Nephron (organoid): ENCODE measurements at regions not wholly inside any gene's neighbourhood (a gene's known extent, or its start where the extent isn't known, plus 50 kb on each side); places are given as distances from the start of the nearest gene placed in this dataset.
"Not testable (repeated sequence)": the region's sequence is repeated elsewhere in the genome, so short reads cannot be mapped to it uniquely, and the experiment has no call there.

Experiments
- H3K27ac Mint-ChIP-seq, 3 experiments: 2 replicates each; pipeline ENCODE4 v1.8.0; 2020; ENCODE audit warnings: mixed read lengths in 3 of 3, mild to moderate bottlenecking in 2 of 3, moderate library complexity in 1 of 3
- H3K27me3 Mint-ChIP-seq: 2 replicates; pipeline ENCODE4 v1.8.0; 2021; ENCODE audit warnings: low read depth, mild to moderate bottlenecking, moderate library complexity, mixed read lengths
- H3K36me3 Mint-ChIP-seq: 2 replicates; pipeline ENCODE4 v1.8.0; 2020; ENCODE audit warnings: low read depth, mixed read lengths
- H3K4me1 Mint-ChIP-seq: 2 replicates; pipeline ENCODE4 v1.8.0; 2020; ENCODE audit warnings: mixed read lengths
- H3K4me3 Mint-ChIP-seq, 3 experiments: 2 replicates each; pipeline ENCODE4 v1.8.0; 2020; ENCODE audit warnings: mild to moderate bottlenecking in 3 of 3, mixed read lengths in 3 of 3, moderate library complexity in 2 of 3
- H3K9me3 Mint-ChIP-seq: 2 replicates; pipeline ENCODE4 v1.8.0; 2020; ENCODE audit warnings: mixed read lengths
- CTCF ChIP-seq, 3 experiments: fragments of 200-600 bp; sonication (generic); IDR thresholded peaks; one replicate each; pipeline ENCODE4 v1.5.0; 2021; ENCODE audit warnings: antibody characterized with exemption in 3 of 3; ENCODE audit not compliant: unreplicated experiment in 3 of 3

- no peak for TF ChIP-seq CTCF (IDR thresholded peaks at IDR 0.05; ENCODE audit: unreplicated experiment in 3 of 3)
- Mint-ChIP-seq H3K27ac (no peak overlapping the region), H3K4me3 (no peak overlapping the region), H3K27me3 (no peaks in the 10 kb centered on the region), H3K36me3 (no peaks in the 10 kb centered on the region), H3K9me3 (peaks cover 6% of the 10 kb centered on the region), H3K4me1 (peaks cover 6% of the 10 kb centered on the region)
Measured at GRCh38 chr2:142794850-142795249, 82.6 kb upstream of the KYNU start.

DNA sequence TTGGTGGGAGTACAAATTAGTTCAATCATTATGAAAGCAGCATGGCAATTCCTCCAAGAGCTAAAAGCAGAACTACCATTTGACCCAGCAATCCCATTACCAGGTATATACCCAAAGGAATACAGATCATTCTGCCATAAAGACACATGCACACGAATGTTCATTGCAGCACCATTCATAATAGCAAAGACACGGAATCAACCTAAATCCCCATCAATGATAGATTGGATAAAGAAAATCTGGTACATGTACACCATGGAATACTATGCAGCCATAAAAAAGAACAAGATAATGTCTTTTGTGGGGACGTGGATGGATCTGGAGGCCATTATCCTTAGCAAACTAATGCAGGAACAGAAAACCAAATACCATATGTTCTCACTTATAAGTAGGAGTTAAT is 85.1 kb upstream of the KYNU start:
- not testable (repeated sequence) for H3K9me3 Mint-ChIP-seq, H3K4me1 Mint-ChIP-seq, H3K36me3 Mint-ChIP-seq, H3K4me3 Mint-ChIP-seq, H3K27me3 Mint-ChIP-seq, H3K27ac Mint-ChIP-seq

- H3K4me1 Mint-ChIP-seq = peaks cover 3% of the 10 kb centered on the region
- no peaks in the 10 kb centered on the region for H3K27me3 Mint-ChIP-seq
- peaks cover 6% of the 10 kb centered on the region for H3K9me3 Mint-ChIP-seq
- H3K4me3 Mint-ChIP-seq = no peak overlapping the region
- TF ChIP-seq CTCF (IDR thresholded peaks at IDR 0.05; ENCODE audit: unreplicated experiment in 3 of 3) = no peak
- H3K27ac Mint-ChIP-seq = no peak overlapping the region
- H3K36me3 Mint-ChIP-seq = no peaks in the 10 kb centered on the region
Measured at GRCh38 chr2:142791335-142791734, 86.1 kb upstream of the KYNU start.

DNA sequence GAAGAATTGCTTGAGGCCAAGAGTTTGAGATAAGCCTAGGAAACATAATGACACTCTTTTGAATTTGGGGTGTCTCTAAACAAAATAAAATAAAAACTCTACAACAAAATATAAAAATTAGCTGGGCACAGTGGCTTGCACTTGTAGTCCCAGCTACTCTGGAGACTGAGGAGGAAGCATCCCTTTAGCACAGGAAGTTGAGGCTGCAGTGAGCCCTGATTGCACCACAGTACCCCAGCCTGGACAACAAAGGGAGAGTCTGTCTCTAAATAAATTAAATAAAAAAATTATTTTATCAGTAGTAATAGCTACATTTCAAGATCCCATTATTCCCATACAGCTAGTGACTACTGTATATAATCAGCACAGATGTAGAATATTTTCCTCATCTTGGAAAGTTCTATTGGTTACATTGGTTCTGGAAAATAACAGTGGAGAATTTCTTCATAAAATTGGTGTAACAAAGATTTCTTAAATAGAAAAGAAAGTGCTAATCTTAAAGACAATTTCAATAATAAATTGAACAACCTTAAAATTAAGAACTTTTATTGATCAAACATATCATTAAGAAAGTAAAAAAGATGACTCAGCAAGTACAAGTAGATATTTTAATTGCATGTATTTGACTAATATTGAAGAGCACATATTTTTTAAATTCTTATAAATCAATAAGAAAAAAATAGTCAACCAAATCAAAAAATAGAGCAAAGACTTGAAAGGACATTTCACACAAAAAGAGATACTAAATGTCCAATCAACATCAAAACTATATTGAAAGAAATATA is 90.4 kb upstream of the KYNU start:
- no peaks in the 10 kb centered on the region for H3K36me3 Mint-ChIP-seq
- H3K4me1 Mint-ChIP-seq = no peaks in the 10 kb centered on the region
- no peak overlapping the region for H3K27ac Mint-ChIP-seq
- TF ChIP-seq CTCF (IDR thresholded peaks at IDR 0.05; ENCODE audit: unreplicated experiment in 3 of 3) = no peak
- no peaks in the 10 kb centered on the region for H3K27me3 Mint-ChIP-seq
- H3K4me3 Mint-ChIP-seq = no peak overlapping the region
- H3K9me3 Mint-ChIP-seq = peaks cover 6% of the 10 kb centered on the region

- no peak overlapping the region for H3K27ac Mint-ChIP-seq
- H3K27me3 Mint-ChIP-seq = no peaks in the 10 kb centered on the region
- TF ChIP-seq CTCF (IDR thresholded peaks at IDR 0.05; ENCODE audit: unreplicated experiment in 3 of 3) = no peak
- no peaks in the 10 kb centered on the region for H3K4me1 Mint-ChIP-seq
- H3K9me3 Mint-ChIP-seq = no peaks in the 10 kb centered on the region
- no peaks in the 10 kb centered on the region for H3K36me3 Mint-ChIP-seq
- H3K4me3 Mint-ChIP-seq = no peak overlapping the region
Measured at GRCh38 chr2:142782942-142783443, 94.5 kb upstream of the KYNU start.

DNA sequence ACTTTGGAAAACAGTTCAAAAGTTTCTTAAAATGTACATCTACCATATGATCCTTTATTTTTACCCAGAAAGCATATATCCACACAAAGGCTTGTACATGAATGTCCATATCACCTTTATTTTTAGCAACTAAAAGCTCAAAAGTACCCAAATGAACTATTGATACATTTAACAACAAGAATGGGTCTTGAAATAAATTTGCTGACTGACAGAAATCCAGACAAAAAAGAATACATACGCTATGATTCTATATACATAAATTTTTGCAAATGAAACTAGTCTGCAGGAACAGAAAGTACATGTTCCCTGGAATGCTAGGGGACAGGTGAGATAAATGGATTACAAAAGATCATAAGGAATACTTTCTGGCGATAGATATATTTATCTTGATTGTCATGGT is 96.3 kb upstream of the KYNU start:
- Mint-ChIP-seq H3K27ac (no peak overlapping the region), H3K36me3 (no peaks in the 10 kb centered on the region), H3K9me3 (no peaks in the 10 kb centered on the region), H3K27me3 (no peaks in the 10 kb centered on the region), H3K4me3 (no peak overlapping the region), H3K4me1 (no peaks in the 10 kb centered on the region)
- TF ChIP-seq CTCF (IDR thresholded peaks at IDR 0.05; ENCODE audit: unreplicated experiment in 3 of 3) = no peak
